HG02610 (cell line): ENCODE measurements at regions not wholly inside any gene's neighbourhood (a gene's known extent, or its start where the extent isn't known, plus 50 kb on each side); places are given as distances from the start of the nearest gene placed in this dataset.
"Not testable (repeated sequence)": the region's sequence is repeated elsewhere in the genome, so short reads cannot be mapped to it uniquely, and the experiment has no call there.

Experiments
- ATAC-seq: cut with Tn5 transposase; IDR thresholded peaks from one replicate; pipeline ENCODE4 v1.9.1; 2021; ENCODE audit warnings: mild to moderate bottlenecking, moderate library complexity; ENCODE audit not compliant: unreplicated experiment

DNA sequence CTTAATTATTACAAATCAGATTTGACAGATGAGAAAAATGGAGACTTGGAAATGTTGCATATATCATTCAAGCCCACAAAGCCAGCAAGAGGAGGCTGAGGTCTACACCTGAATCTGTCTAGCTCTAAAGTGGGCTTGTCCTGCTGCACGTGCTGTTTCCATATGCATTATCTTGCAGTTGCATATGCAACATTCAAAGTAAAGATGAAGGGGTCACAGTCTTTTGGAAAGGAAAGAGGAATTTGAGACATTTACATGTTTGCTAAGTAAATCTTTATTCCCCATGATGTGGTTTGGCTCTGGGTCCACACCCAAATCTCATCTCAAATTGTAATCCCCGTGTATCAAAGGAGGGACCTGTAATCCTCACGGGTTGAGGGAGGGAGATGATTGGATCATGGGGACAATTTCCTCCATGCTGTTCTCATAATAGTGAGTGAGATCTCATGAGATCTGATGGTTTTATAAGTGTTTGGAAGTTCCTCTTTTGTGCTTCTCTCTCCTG lies 98.3 kb downstream of the BACH1 start:
- no peak for ATAC-seq

DNA sequence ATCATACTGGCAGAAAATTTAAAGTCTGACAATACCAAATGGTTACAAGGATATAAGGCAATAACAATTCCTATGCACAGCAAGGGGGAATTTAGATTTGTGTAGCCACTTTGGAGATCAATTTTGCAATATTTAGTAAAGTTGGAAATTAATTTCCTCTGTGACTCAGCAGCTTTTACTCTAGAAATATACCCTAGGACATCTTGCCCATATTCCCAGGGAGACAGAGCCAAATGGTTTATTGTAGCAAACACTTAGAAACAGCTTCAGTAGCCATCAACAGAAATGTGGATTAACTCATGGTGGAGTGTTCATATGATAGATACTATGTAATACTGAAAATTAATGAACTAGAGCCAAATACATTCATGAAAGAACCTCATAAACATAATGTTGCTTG lies 104.6 kb downstream of the BACH1 start:
- ATAC-seq = no peak

DNA sequence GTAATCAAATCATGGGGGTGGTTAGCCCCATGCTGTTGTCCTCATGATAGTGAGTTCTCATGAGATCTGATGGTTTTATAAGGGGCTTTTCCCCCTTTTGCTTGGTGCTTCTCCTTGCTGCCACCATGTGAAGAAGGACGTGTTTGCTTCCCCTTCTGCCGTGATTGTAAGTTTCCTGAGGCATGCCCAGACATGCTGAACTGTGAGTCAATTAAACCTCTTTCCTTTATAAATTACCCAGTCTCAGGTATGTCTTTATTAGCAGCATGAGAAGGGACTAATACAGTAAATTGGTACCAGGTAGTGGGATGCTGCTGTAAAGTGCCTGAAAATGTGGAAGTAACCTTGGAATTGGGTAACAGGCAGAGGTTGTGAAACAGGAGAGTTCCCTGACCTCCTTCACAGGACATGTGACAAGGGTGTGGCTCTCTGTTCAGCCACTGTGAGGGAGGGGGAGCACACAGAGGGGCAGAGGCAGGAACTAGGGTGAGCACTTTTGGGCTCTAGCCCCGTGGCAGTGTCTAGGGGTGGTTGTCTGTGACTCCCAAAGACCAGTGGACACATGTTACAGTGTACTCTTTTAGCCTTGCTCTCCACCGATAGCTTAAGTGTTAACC lies 105.3 kb downstream of the BACH1 start:
- ATAC-seq = no peak

DNA sequence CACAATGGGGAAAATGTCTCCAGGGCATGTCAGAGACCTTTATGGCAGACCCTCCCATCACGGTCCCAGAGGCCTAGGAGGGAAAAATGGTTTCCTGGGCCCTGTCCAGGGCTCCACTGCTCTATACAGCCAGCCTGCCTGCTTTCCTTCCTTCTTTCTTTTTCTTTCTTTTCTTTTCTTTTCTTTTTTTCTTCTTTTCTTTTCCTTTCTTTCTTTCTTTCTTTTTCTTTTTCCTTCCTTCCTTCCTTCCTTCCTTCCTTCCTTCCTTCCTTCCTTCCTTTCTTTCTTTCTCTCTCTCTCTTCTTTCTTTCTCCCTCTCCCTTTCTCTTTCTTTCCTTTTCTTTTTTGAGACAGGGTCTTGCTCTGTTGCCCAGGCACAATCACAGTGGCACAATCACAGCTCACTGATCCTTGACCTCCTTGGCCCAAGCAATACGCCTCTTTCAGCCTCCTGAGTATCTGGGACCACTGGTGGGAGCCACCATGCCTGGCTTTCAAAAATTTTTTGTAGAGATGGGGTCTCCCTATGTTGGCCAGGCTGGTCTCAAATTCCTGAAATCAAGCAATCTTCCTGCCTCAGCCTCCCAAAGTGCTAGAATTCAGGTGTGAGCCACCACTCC lies 106.9 kb downstream of the BACH1 start:
- ATAC-seq = no peak

DNA sequence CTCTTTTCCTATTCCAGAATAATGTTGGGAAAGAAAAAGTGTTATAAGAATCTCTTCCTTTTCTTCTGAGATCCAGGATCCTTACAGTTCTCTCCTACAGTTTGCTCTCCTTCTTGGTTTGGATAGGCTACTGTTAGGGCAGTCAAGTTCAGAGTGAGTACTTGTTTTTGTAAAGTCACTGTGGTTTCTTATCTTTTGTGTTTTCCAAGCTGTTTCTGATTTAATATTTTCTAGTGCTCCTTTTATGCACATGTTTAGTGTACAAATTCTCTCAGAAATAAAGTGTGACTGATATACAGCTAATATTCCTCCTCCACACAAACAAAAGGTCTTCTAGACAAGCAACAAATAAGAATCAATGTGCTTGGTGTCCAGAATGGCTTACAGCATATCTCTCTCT lies 107.7 kb downstream of the BACH1 start:
- ATAC-seq = no peak

DNA sequence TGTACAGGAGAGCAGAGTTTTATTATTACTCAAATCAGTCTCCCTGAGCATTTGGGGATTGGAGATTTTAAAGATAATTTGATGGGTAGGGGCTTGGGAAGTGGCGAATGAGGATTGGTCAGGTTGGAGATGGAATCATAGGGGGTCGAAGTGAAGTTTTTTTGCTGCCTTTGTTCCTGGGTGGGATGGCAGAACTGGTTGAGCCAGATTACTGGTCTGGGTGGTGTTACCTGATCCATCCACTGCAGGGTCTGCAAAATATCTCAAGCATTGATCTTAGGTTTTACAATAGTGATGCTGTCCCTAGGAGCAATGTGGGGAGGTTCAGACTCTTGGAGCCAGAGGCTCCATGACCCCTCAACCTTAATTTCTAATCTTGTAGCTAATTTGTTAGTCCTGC lies 108.8 kb downstream of the BACH1 start:
- ATAC-seq = no peak

DNA sequence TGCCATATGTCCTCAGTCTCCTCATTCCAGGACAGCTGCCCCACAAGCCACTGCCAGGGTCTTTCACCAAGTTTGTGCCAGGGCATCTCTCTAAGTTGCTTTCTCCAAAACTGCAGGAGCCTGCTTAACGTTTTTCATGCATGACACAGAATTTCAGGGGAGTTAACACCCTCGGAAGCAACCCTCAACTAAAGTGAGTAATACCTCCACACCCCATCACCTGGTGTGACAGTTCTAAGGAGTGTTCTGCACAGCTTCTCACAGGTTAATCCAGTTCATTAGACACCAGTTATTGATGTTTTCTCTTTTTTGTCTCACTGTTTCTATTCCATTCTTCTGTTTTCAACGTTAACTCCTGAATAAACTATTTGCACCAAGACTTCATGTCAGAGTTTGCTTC lies 115.0 kb downstream of the BACH1 start:
- ATAC-seq = no peak

DNA sequence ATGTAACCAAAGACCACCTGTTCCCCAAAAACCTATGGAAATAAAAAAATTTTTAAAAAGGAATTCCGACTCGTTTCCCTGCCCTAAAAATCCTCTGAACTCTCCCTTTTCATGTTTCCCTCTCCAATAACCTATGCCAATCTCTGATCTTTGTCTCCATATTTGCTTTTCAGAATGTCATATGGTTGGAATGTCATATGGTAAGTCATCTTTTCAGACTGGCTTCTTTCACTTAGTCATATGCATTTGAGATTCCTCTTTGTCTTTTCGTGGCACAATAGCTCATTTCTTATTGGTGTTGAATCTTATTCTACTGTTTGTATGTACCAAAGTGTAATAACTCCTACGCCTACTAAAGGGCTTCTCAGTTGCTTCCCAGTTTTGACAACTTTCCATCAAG lies 117.5 kb downstream of the BACH1 start:
- no peak for ATAC-seq

DNA sequence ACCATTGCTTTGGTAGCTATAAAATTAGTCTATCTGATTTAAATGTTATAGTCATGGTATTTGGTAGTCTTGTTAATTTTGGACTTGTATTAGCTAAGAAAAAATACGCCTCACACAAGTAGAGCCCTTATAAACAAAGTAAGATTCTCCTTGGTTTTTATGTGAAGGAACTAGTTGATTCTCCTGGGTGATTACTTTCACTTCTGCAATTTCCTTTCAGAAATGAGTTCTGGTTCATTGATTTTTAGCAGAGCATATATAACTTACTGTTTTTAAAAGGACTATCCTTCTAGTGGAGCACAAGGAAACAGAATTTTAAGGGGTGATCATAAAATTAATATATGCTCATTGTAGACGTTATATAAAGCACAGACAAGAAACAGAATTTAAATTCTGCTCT lies 120.1 kb downstream of the BACH1 start:
- ATAC-seq = peak; percentile 70

DNA sequence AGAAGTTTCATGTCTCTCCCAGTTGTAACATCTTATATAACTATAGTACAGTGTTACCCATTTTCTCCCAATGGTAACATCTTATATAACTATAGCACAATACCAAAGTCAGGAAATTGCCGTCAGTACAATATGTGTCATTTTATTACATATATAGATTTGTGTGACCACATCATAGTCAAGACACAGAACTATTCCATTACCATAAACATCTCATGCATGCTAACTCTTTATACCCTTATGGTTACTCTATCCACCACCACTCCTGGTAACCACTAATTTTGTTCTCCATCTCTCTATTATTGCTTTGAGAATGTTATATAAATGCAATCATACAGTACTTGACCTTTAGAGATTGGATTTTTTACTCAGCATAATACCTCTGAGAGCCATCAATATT lies 120.7 kb downstream of the BACH1 start:
- no peak for ATAC-seq

DNA sequence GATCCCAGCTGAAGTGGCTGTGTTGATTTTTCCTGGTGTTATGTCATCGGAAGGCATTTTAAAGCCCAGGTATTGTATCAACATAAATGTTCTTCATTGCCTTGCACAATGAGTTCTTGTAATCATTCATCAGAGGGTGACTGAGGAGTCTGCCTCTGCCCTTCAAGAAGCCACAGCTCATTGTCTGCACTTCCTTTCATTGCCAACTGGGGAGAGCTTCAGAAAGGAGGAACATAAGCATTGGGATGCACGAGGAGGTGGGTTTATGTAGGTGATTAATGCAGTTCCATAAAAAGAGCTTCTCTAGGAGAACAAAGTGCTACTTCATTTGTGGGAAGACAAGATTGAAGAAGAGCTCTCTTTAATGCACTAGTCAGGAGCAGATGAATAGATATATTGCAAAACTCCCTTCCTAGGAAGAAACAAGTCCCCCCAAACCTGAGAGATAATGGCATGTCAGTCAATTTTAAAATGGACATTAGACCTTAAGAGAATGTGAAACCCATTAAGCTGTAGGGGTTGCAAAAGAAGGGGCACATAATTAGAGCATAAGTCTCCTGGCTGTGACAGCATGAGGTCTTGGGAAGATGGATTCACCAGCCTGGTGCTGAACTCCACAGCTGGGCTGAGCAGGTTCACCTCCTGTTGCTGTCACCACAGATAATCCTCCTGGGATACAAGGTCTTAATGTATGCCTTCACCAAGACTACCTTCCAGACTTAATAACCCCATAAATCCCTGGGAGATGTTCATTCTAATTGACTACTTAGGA lies 124.6 kb downstream of the BACH1 start:
- ATAC-seq = no peak

DNA sequence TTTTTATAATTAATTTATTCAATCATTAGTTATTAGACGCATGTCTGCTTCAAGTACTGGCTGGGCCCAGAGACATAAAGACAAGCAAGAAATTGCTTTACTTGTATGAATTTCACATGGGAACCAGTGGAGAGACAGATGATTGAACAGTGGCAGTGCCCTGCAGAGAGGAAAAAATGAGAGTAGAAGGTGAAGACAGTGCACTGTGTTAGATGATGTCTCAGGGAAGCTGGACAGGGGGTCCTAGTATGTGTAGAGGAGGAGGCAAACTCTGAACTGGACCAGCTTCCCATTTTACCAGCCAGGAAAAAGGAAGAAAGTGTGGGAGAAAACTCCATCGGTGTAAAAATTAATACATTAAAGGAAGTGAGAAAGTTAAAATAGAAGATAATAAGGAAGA lies 126.0 kb downstream of the BACH1 start:
- ATAC-seq = no peak

DNA sequence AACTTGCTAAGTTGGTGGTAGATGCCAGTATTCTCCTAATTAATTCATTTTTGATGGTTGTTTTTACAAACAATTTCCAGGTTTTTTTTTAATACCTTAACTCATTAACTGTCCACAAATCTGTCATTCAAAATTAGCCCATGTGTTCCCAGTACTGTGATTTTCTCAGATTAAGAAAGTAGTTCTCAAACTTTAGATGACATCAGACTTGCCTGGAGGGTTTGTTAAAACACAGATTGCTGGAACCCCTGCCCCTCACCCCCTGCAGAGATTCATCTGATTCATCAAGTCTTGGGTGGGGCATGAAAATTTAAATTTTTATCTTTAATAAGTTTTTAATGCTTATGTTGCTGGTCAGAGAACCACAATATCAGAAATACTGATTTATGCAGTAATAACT lies 130.5 kb downstream of the BACH1 start:
- no peak for ATAC-seq

DNA sequence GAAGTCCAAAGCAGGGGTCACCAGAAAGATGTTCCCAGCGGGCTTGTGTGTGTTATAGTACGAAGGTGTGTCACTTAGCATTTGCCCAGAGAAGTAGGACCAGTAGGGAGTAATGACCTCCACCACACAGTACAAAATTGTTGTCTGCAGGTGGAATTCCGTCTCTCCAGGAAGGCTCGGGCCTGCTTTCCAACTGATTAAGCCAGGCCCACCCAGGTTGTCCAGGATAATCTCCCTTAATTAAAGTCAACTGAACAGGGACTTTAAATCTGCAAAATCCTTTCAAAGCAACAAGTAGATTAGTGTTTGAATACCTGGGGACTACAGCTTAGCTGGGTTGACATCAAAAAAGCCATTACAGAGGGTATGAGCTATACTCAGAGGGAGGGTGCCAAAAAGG lies 131.3 kb downstream of the BACH1 start:
- ATAC-seq = no peak

DNA sequence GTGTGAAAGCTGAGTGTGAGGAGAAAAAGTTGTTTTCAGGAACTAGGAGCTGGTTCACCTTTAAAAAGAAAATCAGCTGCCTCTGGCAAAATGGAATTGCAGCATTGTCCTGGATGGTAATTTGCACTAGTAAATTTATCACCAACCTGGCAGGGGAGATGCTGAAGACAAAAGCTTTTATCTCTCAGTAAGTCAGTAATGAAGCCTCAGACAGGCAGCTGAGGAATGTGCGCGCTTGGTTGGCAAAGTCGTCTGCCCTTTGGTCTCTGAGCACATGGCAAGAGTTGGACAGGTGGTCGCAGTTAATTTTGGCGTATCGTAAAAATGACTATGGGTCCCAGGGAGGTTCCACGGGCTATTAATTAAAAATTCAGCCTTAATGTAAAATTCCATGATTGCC lies 131.9 kb downstream of the BACH1 start:
- no peak for ATAC-seq

DNA sequence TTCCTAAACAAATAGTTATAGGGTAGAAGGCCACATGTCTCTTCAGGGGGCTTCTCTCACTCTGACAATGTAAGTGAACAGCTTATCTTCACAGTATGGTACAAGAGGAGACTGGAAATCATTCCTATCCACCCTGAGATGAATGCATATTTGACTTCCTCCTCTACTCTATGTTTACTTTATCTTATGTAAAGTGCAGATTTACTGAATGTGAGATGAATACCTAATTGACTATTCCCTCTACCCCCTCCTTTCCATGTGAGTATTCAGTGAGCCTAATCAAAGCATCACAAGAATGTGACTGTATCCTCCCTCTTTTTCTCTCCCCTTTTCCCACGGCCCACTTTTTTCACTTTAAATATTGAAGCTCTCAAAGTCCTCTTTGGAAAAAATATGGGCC lies 132.5 kb downstream of the BACH1 start:
- ATAC-seq = no peak

DNA sequence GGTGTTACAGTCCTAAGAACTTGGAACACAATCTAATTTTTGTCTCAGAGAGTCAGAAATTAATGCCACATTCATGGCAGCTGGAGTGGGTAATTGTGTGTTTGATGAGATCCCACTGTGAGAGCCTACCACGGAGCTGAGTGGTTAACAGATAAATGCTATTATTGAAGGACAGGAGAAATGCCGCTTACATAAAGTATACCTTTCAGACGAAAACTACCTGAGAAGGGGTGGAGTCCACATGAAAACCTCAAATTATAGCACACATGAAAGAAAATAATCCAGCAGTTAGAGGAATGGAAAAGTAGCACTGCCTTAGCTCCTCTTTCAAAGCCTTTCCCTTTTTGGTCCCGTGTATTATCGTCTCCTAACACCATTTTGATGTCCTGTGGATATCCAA lies 133.0 kb downstream of the BACH1 start:
- no peak for ATAC-seq

DNA sequence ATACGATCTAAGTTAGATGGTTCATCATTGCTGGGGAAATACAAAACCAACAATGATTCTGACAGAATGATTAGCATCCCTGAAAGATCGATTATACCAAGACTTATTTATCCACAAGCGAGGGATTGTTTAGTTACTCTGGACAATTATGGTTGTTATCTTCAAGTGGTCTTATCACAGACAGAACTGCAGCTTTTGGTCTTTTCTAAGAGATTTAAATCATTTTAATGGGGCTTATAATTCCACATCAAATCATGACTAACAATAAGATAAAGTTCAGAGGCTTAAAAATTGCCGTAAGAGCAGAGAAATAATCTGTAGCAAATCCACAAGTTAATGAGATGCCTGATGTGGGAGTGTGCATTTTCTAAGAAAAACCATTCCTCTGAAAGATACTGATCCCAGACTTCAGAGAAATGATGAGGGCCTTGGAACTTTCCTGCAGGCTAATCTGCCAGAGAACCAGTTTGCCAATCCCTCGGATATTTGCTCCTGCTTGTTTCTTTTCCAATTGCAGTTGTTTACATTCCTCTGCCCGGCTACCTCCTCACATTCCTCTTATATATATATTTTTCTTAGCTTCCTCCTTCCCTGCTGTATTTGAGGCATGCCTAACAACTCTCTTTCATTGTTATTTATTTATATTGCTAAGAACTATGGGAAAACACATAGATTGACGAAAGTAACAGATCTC lies 134.8 kb downstream of the BACH1 start:
- ATAC-seq = no peak

DNA sequence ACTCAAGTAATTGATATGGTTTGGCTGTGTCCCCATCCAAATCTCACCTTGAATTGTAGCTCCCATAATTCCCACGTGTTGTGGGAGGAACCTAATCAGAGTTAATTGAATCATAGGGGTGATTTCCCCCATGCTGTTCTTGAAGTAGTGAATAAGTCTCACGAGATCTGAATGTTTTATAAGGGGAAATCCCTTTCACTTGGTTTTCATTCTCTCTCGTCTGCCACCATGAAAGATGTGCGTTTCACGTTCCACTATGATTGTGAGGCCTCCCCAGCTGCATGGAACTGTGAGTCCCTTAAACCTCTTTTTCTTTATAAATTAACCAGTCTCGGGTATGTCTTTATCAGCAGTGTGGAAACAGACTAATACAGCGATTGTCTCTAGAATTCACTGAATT lies 135.4 kb downstream of the BACH1 start:
- ATAC-seq = no peak

DNA sequence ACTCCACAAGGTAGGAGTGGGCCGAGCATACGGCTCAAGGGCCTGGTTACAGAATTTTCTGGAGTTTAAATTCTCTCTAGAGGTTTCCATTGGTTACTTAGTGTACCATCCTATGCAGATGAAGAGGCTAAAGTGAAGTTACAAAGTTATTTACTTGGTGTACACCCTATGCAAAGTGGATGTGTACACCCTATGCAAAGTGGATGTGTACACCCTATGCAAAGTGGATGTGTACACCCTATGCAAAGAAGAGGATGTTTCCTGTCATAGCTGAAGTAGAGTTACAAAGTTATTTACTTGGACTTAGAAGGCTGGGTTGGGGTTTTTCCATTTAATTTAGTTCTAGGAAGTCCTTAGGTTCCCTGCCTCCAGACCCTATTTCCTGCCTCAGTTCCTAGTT lies 136.3 kb downstream of the BACH1 start:
- not testable (repeated sequence) for ATAC-seq

DNA sequence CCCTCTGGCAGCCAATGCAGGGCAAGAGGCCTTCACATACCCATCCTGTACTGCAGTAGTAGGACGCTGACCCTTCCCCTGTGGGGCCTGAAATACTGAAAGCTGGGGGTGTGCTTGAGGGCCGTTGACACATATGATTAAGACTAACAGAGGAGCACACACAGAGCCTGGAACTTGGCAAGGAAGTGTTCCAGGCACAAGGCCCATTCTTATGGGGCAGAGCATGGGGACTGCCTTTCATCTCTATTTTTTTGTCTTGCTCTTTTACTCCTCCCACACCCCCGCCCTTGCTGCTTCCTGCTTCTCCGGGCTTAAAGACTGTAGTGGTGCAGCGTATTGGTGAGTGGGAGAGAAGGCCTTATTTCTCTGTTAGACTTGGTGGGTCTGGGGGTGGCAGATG lies 137.4 kb downstream of the BACH1 start:
- no peak for ATAC-seq

DNA sequence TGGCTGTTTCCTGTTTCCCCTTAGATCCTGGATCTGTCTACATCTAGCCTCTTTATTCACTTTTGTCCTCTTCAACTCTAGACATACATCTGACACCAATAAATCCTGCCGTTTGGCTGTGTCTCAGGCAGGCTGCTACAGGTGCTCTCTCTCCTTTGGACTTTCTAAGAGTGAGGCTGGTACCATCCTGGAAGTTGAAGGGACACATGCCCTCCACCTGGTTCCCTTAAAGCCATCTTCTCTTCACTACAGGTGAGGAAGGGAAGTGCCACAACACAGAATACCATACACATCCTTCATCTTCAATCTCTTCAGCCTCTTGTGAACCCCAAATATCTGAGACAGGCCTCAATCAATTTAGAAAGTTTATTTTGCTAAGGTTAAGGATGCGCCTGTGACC lies 137.9 kb downstream of the BACH1 start:
- no peak for ATAC-seq
